Mesendoderm (in vitro differentiated cells): ENCODE measurements at regions not wholly inside any gene's neighbourhood (a gene's known extent, or its start where the extent isn't known, plus 50 kb on each side); places are given as distances from the start of the nearest gene placed in this dataset.

Source experiments
- DNase-seq: peaks from one replicate; pipeline ENCODE4 v3.0.0; 2013
- H2AK5ac ChIP-seq: 2 replicates; pipeline ENCODE4 v1.6.1; 2013; ENCODE audit warnings: low read length, inconsistent platforms
- H2BK120ac ChIP-seq: 2 replicates; pipeline ENCODE4 v1.6.1; 2013; ENCODE audit warnings: low read depth, mild to moderate bottlenecking, low read length, moderate library complexity, mixed read lengths
- H2BK15ac ChIP-seq: replicated peaks from 2 replicates; pipeline ENCODE4 v1.6.1; 2013; ENCODE audit warnings: low read depth, mild to moderate bottlenecking, moderate library complexity
- H2BK5ac ChIP-seq: 2 replicates; pipeline ENCODE4 v1.6.1; 2013; ENCODE audit warnings: low read length, inconsistent platforms
- H3K18ac ChIP-seq: 2 replicates; pipeline ENCODE4 v1.6.1; 2013; ENCODE audit warnings: mild to moderate bottlenecking, low read length, mixed read lengths
- H3K23ac ChIP-seq: one replicate; pipeline ENCODE4 v1.6.1; 2013; ENCODE audit warnings: low read length
- H3K27ac ChIP-seq: 2 replicates; pipeline ENCODE4 v1.5.1; 2013; ENCODE audit warnings: low read depth, mild to moderate bottlenecking, inconsistent platforms, low read length, moderate library complexity
- H3K27me3 ChIP-seq: 2 replicates; pipeline ENCODE4 v1.6.1; 2013; ENCODE audit warnings: low read length, control low read depth, mild to moderate bottlenecking, inconsistent platforms; ENCODE audit not compliant: insufficient read depth, poor library complexity
- H3K36me3 ChIP-seq: 2 replicates; pipeline ENCODE4 v1.6.1; 2013; ENCODE audit warnings: low read length, inconsistent platforms; ENCODE audit not compliant: control insufficient read depth, insufficient read depth
- H3K4ac ChIP-seq: one replicate; pipeline ENCODE4 v1.6.1; 2013; ENCODE audit warnings: low read depth, mild to moderate bottlenecking, low read length, moderate library complexity
- H3K4me1 ChIP-seq: 2 replicates; pipeline ENCODE4 v1.6.1; 2013; ENCODE audit warnings: low read depth, low read length, inconsistent platforms; ENCODE audit not compliant: control insufficient read depth
- H3K4me2 ChIP-seq: 2 replicates; pipeline ENCODE4 v1.6.1; 2013; ENCODE audit warnings: low read length
- H3K4me3 ChIP-seq: 2 replicates; pipeline ENCODE4 v1.5.1; 2013; ENCODE audit warnings: mild to moderate bottlenecking, low read length
- H3K56ac ChIP-seq: one replicate; pipeline ENCODE4 v1.6.1; 2013; ENCODE audit warnings: low read length
- H3K79me1 ChIP-seq: 2 replicates; pipeline ENCODE4 v1.6.1; 2013; ENCODE audit warnings: low read length, inconsistent platforms
- H3K79me2 ChIP-seq: 2 replicates; pipeline ENCODE4 v1.6.1; 2013; ENCODE audit warnings: mild to moderate bottlenecking, low read length; ENCODE audit not compliant: control insufficient read depth, insufficient read depth
- H3K9ac ChIP-seq: 2 replicates; pipeline ENCODE4 v1.6.1; 2013; ENCODE audit warnings: low read length, inconsistent platforms
- H4K5ac ChIP-seq: one replicate; pipeline ENCODE4 v1.6.1; 2013; ENCODE audit warnings: low read length
- H4K8ac ChIP-seq: one replicate; pipeline ENCODE4 v1.6.1; 2013; ENCODE audit warnings: low read depth, mild to moderate bottlenecking, control low read depth, low read length, moderate library complexity
- WGBS: extraction: QIAGEN DNeasy Blood & Tissue Kit; methylation state at CpG from one replicate; pipeline ENCODE4 v1.1.7; 2013; ENCODE audit warnings: low lambda C conversion rate, missing lambda C conversion rate; ENCODE audit not compliant: insufficient coverage; ENCODE audit errors: extremely low coverage; 5-methylcytosine and 5-hydroxymethylcytosine counted together

DNA sequence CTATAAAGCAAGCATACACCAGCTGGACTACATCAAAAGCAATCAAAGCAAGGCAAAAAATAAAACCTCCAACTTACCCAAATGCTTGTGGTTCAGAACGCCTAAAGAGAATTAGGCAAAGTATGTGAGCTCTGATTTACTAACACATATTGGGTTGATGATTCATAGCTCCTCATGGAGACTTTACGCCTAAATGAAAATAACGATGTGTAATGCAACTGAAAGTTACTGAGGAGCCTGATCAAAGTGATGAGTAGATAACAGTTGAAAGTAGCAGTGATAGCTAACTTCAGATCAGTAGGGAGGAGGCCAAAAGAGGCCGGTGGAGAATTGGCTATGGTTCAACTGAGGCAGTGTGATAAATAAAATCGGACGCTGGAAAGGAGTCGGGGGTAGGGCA lies 85.0 kb downstream of the MPP7 start:
- Histone ChIP-seq H4K8ac (no peak overlapping the region), H3K4me2 (no peak overlapping the region), H3K23ac (no peak overlapping the region), H3K79me2 (no peaks in the 10 kb centered on the region), H3K36me3 (no peaks in the 10 kb centered on the region), H3K9ac (no peak overlapping the region), H3K4ac (no peak overlapping the region), H2AK5ac (no peak overlapping the region), H3K79me1 (no peaks in the 10 kb centered on the region), H2BK5ac (no peak overlapping the region), H3K27me3 (no peaks in the 10 kb centered on the region), H2BK120ac (no peak overlapping the region), H3K4me1 (no peaks in the 10 kb centered on the region), H4K5ac (no peak overlapping the region), H2BK15ac (no peak overlapping the region), H3K56ac (no peak overlapping the region), H3K4me3 (no peak overlapping the region), H3K27ac (no peak overlapping the region), H3K18ac (no peak overlapping the region)
- peak; percentile 36 for DNase-seq
- WGBS, result no CpG with 5 or more reads among the region's 7 CpGs

DNA sequence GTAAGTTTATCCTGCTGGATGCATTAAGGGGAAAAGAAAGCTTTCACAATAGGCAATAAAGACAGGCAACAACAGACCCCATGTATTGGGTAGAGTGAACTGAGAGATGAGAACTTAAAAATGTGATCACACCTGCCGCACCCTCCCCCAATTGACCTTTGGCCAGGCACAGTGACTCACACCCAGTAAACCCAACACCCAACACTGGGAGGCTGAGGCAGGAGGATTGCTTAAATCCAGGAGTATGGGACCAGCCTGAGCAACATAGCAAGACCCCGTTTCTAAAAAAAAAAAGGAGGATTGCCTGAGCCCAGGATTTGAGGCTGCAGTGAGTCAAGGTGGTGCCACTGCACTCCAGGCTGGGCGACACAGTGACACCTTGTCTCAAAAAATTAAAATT lies 86.9 kb downstream of the MPP7 start:
- H3K79me1 ChIP-seq, result no peaks in the 10 kb centered on the region
- H3K4me1 ChIP-seq, result no peaks in the 10 kb centered on the region
- H3K9ac ChIP-seq, result no peak overlapping the region
- no peak overlapping the region for H3K4me3 ChIP-seq
- no peak overlapping the region for H3K56ac ChIP-seq
- no peaks in the 10 kb centered on the region for H3K36me3 ChIP-seq
- no peak overlapping the region for H2BK15ac ChIP-seq
- no peak overlapping the region for H2AK5ac ChIP-seq
- no peak overlapping the region for H3K18ac ChIP-seq
- no CpG with 5 or more reads among the region's 3 CpGs for WGBS
- no peak overlapping the region for H3K4me2 ChIP-seq
- no peak overlapping the region for H4K5ac ChIP-seq
- H2BK5ac ChIP-seq, result no peak overlapping the region
- no peak for DNase-seq
- H3K79me2 ChIP-seq, result no peaks in the 10 kb centered on the region
- H3K4ac ChIP-seq, result no peak overlapping the region
- H2BK120ac ChIP-seq, result no peak overlapping the region
- H4K8ac ChIP-seq, result no peak overlapping the region
- H3K23ac ChIP-seq, result no peak overlapping the region
- H3K27ac ChIP-seq, result no peak overlapping the region
- H3K27me3 ChIP-seq, result no peaks in the 10 kb centered on the region

- H3K56ac ChIP-seq, result no peak overlapping the region
- H3K4me3 ChIP-seq, result no peak overlapping the region
- no peaks in the 10 kb centered on the region for H3K79me1 ChIP-seq
- no CpG with 5 or more reads among the region's 6 CpGs for whole genome bisulfite sequencing
- no peak overlapping the region for H3K27ac ChIP-seq
- H2BK5ac ChIP-seq, result no peak overlapping the region
- H2BK15ac ChIP-seq, result no peak overlapping the region
- H3K18ac ChIP-seq, result no peak overlapping the region
- DNase-seq, result no peak
- no peaks in the 10 kb centered on the region for H3K27me3 ChIP-seq
- H3K79me2 ChIP-seq, result no peaks in the 10 kb centered on the region
- no peak overlapping the region for H4K5ac ChIP-seq
- H3K36me3 ChIP-seq, result no peaks in the 10 kb centered on the region
- no peak overlapping the region for H2AK5ac ChIP-seq
- H3K23ac ChIP-seq, result no peak overlapping the region
- no peak overlapping the region for H2BK120ac ChIP-seq
- H3K4ac ChIP-seq, result no peak overlapping the region
- H3K4me1 ChIP-seq, result no peaks in the 10 kb centered on the region
- H4K8ac ChIP-seq, result no peak overlapping the region
- no peak overlapping the region for H3K4me2 ChIP-seq
- no peak overlapping the region for H3K9ac ChIP-seq
Measured at GRCh38 chr10:28214219-28214618, 88.6 kb downstream of the MPP7 start.

- H3K79me1 ChIP-seq, result no peaks in the 10 kb centered on the region
- no peaks in the 10 kb centered on the region for H3K27me3 ChIP-seq
- WGBS, result no CpG with 5 or more reads among the region's 5 CpGs
- H3K23ac ChIP-seq, result no peak overlapping the region
- H3K4me1 ChIP-seq, result no peaks in the 10 kb centered on the region
- no peak overlapping the region for H4K8ac ChIP-seq
- no peak overlapping the region for H3K27ac ChIP-seq
- H3K56ac ChIP-seq, result no peak overlapping the region
- no peak overlapping the region for H3K4me2 ChIP-seq
- no peak overlapping the region for H2BK5ac ChIP-seq
- DNase-seq, result no peak
- no peak overlapping the region for H3K9ac ChIP-seq
- H2BK15ac ChIP-seq, result no peak overlapping the region
- H3K4ac ChIP-seq, result no peak overlapping the region
- H3K79me2 ChIP-seq, result no peaks in the 10 kb centered on the region
- no peak overlapping the region for H2BK120ac ChIP-seq
- no peaks in the 10 kb centered on the region for H3K36me3 ChIP-seq
- no peak overlapping the region for H3K4me3 ChIP-seq
- H3K18ac ChIP-seq, result no peak overlapping the region
- no peak overlapping the region for H4K5ac ChIP-seq
- H2AK5ac ChIP-seq, result no peak overlapping the region
Measured at GRCh38 chr10:28211759-28212158, 91.1 kb downstream of the MPP7 start.

GRCh38 chr10:28207799-28208198 lies 95.1 kb downstream of the MPP7 start:
- Histone ChIP-seq H3K18ac (no peak overlapping the region), H2BK120ac (no peak overlapping the region), H2BK15ac (no peak overlapping the region), H3K9ac (no peak overlapping the region), H3K79me2 (no peaks in the 10 kb centered on the region), H4K5ac (no peak overlapping the region), H3K23ac (no peak overlapping the region), H3K4me3 (no peak overlapping the region), H3K4ac (no peak overlapping the region), H4K8ac (no peak overlapping the region), H3K4me2 (no peak overlapping the region), H3K27ac (no peak overlapping the region), H3K56ac (no peak overlapping the region), H3K27me3 (no peaks in the 10 kb centered on the region), H3K36me3 (no peaks in the 10 kb centered on the region), H2AK5ac (no peak overlapping the region), H2BK5ac (no peak overlapping the region), H3K79me1 (no peaks in the 10 kb centered on the region), H3K4me1 (no peaks in the 10 kb centered on the region)
- DNase-seq, result no peak
- WGBS, result no CpG with 5 or more reads among the region's 2 CpGs

GRCh38 chr10:28202941-28203352 lies 99.9 kb downstream of the MPP7 start:
- no CpG with 5 or more reads among the region's 5 CpGs for WGBS
- Histone ChIP-seq H3K56ac (no peak overlapping the region), H2BK5ac (no peak overlapping the region), H3K27ac (no peak overlapping the region), H4K8ac (no peak overlapping the region), H3K79me1 (no peaks in the 10 kb centered on the region), H2BK120ac (no peak overlapping the region), H3K4me2 (no peak overlapping the region), H3K23ac (no peak overlapping the region), H3K4me3 (no peak overlapping the region), H3K79me2 (no peaks in the 10 kb centered on the region), H3K27me3 (no peaks in the 10 kb centered on the region), H2AK5ac (no peak overlapping the region), H3K18ac (no peak overlapping the region), H3K36me3 (no peaks in the 10 kb centered on the region), H3K4ac (no peak overlapping the region), H3K9ac (no peak overlapping the region), H2BK15ac (no peak overlapping the region), H3K4me1 (no peaks in the 10 kb centered on the region), H4K5ac (no peak overlapping the region)
- no peak for DNase-seq
